ENCODE measurements at regions not wholly inside any gene's neighbourhood (a gene's known extent, or its start where the extent isn't known, plus 50 kb on each side); places are given as distances from the start of the nearest gene placed in this dataset.

GRCh38 chr17:27978689-27979175 lies 63.7 kb upstream of the NLK start:
- ATAC-seq (no peak), DNase-seq (ENCODE audit: low spot score) (no peak)
- Mint-ChIP-seq H3K27ac (no peak overlapping the region), H3K4me3 (no peak overlapping the region), H3K9me3 (no peaks in the 10 kb centered on the region), H3K36me3 (ENCODE audit: low read depth) (no peaks in the 10 kb centered on the region), H3K4me1 (peaks cover 6% of the 10 kb centered on the region; the same call in 2 of the 3 replicates), H3K27me3 (ENCODE audit: insufficient read depth, low read depth, poor library complexity) (peaks cover 4% of the 10 kb centered on the region)
- no peaks in the 10 kb centered on the region for H3K79me2 ChIP-seq (replicated peaks; ENCODE audit: insufficient read depth)
- H3K36me3 ChIP-seq (ENCODE audit: insufficient read depth): no peaks in the 10 kb centered on the region
- H3K9me2 ChIP-seq (ENCODE audit: insufficient read depth): peaks cover 5% of the 10 kb centered on the region; the same call in 1 of the 2 replicates
- no peak overlapping the region for H3K27ac ChIP-seq (ENCODE audit: low read depth)
- no peaks in the 10 kb centered on the region for H3K27me3 ChIP-seq (ENCODE audit: insufficient read depth)
- TF ChIP-seq REST (IDR thresholded peaks at IDR 0.05; ENCODE audit: unreplicated experiment) (no peak), ZNF114 (CRISPR knock-in tag; IDR thresholded peaks at IDR 0.05) (no peak), POLR2AphosphoS5 (IDR thresholded peaks at IDR 0.05; ENCODE audit: low read depth) (no peak), JUNB (IDR thresholded peaks at IDR 0.05; ENCODE audit: unreplicated experiment) (no peak), EZH2phosphoT487 (IDR thresholded peaks at IDR 0.05; ENCODE audit: unreplicated experiment) (no peak), ETS1 (IDR thresholded peaks at IDR 0.05) (no peak), ZNF462 (CRISPR knock-in tag; IDR thresholded peaks at IDR 0.05) (no peak), CREB1 (CRISPR knock-in tag; IDR thresholded peaks at IDR 0.05; ENCODE audit: low read depth) (no peak), CTCF (conservative IDR thresholded peaks at IDR 0.05; ENCODE audit: low read depth in 2 of 2) (no peak)
- no peak overlapping the region for H2AFZ ChIP-seq
- no peaks in the 10 kb centered on the region for H3K4me1 ChIP-seq (ENCODE audit: insufficient read depth)
- H3K4me2 ChIP-seq: no peak overlapping the region
- H3K4me3 ChIP-seq: no peak overlapping the region
- no peaks in the 10 kb centered on the region for H4K20me1 ChIP-seq (replicated peaks; ENCODE audit: insufficient read depth)
- no peaks in the 10 kb centered on the region for H3F3A ChIP-seq (replicated peaks; ENCODE audit: low read depth)
